Smooth muscle cell of the brain vasculature (primary cell): ENCODE measurements at regions not wholly inside any gene's neighbourhood (a gene's known extent, or its start where the extent isn't known, plus 50 kb on each side); places are given as distances from the start of the nearest gene placed in this dataset.

ENCODE experiments used
- DNase-seq: peaks from one replicate; pipeline ENCODE4 v3.0.0-alpha.2; 2012; ENCODE audit warnings: low read depth, low spot score

DNA sequence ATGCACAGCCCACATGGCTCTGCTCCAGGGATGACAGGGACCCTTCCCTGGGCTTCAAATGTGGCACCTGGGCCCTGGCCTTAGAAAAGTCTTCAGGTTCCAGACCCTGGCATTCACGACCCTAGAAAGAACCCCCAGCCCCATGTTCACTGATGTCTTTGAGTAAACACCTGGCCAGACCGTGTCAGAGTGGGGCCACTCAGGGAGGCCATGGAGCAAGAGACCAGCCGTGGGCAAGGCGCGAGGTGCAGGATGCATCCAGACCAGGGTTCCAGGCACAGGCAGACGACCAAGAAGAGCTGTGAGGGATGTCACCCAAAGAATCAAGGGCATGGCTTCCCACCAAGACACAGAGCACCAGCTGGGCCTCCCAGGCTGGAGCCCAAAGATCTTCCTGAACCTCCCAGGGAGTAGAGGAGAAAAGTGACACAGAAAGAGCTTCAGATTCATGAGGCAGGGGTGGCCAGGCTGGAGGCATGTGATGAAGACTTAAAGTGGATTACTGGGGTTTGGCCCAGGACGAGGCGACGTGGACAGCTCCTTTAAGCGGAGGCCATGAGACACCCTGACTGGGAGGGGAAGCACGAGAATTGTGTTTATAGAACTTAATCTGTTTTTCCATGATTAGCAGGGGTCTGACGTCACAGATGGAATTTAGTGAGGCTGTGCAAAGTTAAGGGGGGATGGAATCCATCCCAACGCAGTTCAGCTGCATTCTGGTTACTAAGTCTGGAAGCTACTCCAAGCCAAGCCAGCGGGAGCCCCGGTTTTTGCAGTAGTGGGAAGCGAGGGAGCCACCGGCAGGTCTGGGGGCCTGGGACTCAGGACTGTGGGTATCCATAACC lies 61.6 kb downstream of the ARL6IP4 start:
- no peak for DNase-seq

DNA sequence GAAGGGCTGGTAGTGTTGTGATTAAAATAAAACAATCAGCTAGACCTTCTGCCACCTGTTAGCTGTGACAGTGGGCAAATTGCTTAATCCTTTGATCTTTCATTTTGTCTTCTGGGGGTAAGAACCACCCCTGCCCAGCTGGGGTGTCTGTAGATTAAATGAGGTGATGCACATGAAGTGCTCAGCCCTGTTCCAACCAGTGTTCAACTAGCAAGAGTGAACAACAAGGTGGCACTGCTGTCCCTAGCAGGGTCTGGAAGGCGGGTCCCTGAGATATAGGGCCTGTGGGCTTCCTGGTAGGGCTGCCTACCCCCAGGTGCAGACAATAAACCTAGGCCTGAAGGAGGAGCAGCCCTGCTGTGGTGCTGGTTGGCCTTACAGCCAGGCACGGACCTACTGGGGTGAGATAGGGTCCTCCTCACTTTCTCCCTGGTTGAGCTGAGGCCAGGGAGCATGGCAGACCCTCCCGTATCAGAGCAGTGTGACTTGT lies 60.6 kb downstream of the ARL6IP4 start:
- DNase-seq: no peak

DNA sequence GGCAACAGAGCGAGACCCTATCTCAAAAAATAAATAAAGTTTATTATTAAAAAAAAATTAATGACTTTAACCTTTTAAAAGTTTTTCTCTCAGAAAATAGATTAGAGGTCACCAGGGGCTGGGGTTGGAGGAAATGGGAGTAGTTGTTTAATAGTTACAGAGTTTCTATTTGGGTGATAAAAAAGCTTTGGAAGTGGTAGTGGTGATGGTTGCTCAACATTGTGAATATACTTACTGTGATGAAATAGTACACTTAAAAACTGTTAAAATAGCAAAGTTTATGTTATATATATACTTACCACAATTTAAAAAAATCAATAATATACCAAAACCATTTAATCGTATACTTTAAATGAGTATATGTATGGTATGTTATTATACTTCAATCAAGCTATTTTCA lies 59.6 kb downstream of the ARL6IP4 start:
- DNase-seq: no peak

DNA sequence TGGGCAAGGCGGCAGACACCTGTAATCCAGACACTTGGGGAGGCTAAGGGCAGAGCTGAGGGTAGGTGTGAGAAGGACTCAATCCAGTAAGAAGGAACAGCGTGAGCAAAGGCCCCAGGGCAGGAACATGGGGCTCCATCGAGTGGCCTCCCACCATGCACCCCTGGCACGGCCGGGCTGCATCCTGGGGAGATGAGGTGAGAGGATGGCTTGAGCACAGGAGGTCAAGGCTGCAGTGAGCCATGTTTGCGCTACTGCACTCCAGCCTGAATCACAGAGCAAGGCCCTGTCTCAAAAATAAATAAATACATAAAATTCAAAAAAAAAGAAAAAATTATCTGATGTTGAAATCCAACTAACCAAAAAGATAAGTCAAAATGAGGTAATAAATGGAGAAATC lies 58.5 kb downstream of the ARL6IP4 start:
- no peak for DNase-seq

DNA sequence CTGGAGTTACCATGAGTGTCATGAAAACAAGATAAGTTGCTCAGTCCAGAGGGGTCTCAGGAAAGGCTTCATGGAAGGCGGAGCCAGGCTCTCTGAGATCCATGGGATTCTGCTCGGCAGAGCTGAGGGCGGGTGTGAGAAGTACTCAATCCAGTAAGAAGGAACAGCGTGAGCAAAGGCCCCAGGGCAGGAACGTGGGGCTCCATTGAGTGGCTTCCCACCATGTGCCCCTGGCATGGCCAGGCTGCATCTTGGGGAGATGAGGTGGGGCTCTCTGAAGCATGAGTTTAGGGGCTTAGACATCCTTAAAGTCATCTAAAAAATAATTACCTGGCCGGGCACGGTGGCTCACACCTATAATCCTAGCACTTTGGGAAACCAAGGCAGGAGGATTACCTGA lies 58.0 kb downstream of the ARL6IP4 start:
- no peak for DNase-seq

DNA sequence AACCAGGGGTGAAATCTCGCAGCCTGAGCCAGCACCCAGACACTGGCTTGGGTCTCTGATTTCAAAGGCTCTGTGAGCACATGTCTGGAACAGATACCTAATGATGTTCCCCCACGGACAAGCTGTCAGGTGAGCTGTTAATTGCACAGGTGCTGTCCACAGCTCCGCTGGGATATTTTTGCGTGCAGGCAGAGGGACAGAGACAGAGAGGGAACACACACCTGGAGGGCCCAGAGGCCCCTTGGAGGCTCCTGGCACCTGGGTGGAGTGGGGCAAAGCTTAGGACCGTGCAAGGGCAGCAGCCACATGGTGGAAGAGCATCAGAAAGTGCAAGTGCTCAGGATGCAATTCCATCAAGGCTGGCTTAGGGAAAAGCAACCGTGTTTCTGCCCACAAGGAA lies 57.3 kb downstream of the ARL6IP4 start:
- no peak for DNase-seq

DNA sequence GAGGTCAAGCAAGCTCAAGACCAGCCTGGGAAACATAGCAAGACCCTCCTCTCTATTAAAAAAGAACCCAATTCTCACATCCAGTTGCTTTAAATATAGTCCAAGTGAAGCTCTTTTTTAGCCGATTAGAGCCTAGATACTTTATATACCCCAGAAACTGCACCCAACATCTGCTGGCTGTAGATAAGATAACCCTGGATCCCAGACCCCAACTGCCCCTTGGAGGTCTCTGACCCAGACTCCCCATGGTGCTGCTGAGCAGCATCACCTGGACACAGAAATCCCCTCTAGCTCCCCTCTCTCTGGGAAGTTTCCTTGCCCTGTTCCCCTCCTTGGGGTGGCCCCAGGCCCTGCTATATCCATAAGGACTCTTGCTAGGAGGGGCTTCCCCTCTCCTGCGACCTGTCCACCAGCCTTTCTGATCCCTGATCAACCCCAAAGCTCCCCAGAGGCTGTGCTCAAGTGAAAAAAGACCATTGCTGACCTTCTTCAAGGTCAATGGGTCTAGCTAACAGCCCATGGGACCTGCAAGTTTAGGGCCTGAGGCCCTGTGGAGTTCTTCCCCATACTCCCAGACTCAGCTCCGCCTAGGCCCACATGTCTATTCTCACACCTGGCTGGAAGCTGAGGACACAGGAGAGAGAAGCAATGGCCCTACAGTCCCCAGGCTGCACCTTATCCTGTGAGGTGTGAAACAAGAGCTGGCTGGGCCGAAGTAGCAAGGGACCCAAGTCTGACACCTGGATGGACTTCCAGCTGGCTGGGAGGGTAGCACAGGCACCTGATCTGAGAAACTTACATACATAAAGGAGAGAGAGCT lies 56.2 kb downstream of the ARL6IP4 start:
- no peak for DNase-seq

DNA sequence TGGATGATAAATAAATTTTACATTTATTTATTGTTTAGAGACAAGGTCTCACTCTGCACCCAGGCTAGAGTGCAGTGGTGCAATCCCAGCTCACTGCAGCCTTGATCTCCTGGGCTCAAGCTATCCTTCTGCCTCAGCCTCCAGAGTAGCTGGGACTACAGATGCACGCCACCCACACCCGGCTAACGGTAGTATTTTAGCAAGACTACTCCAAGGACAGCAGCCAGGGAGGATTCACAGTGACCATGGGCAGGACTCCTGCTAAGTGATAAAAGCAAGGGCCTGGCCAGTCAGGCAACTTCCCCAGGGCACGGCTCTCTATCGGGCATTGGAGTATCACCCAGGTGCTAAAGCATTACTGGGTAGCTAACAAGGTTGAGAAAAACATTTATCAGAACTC lies 55.4 kb downstream of the ARL6IP4 start:
- no peak for DNase-seq

DNA sequence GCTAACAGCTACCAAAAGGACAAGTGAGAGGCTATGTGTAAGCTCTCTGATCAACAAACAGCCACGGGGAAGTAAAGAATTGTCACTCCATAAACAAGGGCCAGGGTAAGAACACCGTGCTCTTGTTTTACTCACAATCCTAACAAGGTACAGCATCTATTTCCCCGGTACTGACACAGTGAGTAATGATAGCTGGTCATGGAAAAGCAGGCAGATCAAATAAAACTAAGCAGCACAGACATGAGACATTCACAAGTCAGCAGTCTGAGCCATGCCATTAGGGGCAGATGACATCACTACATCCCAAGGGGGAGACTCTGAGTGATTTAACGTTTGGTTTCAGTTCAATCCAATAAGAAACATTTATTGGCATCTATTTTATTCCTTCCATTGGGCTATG lies 54.4 kb downstream of the ARL6IP4 start:
- DNase-seq: no peak

DNA sequence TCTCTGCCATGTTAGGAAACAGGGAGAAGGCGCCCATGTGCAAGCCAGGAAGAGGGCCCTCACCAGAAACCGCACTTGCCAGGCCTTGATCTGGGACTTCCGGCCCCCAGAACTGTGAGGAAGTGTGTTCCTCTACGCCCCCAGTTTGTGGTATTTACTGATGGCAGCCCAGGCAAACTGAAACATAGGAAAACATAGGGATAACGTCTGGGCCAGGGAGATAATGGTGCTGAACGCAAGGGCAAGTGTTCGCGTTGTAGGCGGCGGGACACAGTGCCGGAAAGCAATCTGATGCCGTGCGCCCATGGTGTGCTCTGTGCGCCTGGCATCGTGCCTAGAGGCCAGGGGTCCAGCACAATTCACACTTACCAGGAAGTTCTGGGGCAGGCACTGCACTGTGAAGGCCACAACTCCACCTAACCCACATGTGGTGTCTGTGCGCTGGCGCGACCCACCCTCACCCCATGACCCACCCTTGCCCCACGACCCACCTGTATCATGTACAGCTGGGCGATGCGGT lies 53.6 kb downstream of the ARL6IP4 start:
- no peak for DNase-seq

DNA sequence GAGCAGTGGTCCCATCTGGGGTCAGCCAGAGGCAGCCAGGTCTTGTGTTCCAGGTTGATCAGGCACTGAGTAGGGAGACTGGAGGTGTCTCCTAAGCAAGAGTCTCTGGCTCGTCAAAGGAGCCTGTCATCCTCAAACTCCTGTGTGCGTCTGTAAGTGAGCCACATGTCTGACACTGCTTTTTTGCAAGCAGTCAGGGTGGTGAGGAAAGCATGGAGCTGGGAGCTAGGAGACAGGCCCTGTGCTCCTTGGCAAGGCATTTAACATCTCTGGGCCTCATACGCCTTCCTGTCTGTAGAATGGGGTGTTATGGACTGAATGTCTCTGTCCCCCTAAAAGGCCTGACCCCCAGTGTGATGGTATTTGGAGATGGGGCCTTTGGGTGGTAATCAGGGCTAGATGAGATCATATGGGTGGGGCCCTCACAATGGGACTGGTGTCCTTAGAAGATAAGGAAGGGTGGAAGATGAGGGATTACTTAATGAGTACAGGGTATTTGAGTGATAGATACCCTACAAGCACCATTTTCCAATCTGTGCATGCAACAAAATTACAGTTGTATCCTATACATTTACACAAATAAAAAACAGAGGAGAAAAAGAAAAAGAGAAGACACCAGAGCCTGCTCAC lies 53.0 kb downstream of the ARL6IP4 start:
- DNase-seq: no peak

DNA sequence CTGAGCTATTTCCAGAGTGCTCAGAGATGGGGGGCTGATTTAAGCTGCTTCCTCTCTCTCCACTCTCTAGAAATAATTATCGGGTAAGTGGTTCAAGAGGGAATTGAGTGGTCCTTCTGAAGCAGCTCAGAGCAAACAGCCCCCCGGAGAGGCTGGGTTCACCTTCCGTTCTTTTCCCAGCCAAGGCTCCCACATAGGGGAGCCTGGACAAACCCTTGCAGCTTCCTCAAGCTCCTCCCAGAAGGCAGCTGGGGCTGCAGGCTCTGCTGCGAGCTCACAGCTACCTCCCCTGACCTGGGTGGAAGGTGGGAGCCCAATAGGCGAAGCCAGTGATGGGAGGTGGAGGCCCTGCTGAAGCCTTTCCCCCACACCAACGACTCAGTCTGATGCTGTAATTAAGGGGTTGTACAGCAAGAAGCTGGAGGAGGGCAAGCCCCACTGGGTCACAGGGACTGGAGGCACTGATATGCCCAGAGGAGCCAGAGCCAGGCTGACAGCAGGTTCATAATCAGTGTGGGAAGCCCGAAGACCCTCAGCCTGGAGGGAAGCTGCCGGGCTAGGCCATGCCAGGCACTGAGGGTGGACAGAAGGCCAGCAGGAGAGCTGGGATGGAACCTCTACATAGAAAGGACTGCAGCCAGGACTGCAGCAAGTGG lies 52.4 kb downstream of the ARL6IP4 start:
- no peak for DNase-seq
